ENCODE measurements at regions not wholly inside any gene's neighbourhood (a gene's known extent, or its start where the extent isn't known, plus 50 kb on each side); places are given as distances from the start of the nearest gene placed in this dataset.

DNA sequence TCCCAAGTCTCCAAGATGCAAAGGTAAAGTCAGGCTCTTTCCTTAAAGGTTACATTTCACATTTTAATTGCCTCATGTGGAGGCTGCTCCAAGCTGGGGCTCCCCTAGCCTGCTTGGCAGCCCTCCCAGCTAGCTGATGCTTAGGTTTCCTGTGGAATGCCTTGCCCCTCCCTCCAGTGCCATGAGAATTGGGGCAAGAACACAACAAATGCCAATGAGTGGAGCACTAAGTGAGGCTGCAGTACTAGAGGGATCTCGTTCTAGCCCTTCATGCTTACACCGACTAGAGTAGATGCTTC is 597.7 kb downstream of the MID1IP1 start:
- TF ChIP-seq TAF1 (IDR thresholded peaks at IDR 0.05; ENCODE audit: borderline replicate concordance, low read depth, low read length), result no peak
- no peak for TF ChIP-seq POLR2A (IDR thresholded peaks at IDR 0.05; ENCODE audit: low read depth, low read length)

All from GM12892 (cell line).